Gastrocnemius medialis (tissue), 4 donors: ENCODE measurements at regions not wholly inside any gene's neighbourhood (a gene's known extent, or its start where the extent isn't known, plus 50 kb on each side); places are given as distances from the start of the nearest gene placed in this dataset.
A peak's percentile ranks its signal among the peaks of the same experiment; 100 is the strongest.

Experiments used
- ATAC-seq, 2 donors: fragments of 150-250 bp; one replicate each; pipeline ENCODE4 v1.9.1; 2016
- DNase-seq, 2 donors: peaks; one replicate each; pipeline ENCODE4 v3.0.0-alpha.2; 2019
- H3K27ac ChIP-seq, 4 donors: fragments of 200-600 bp; sonication (generic); 1 replicate in 1 of 4; 2 replicates in 3 of 4; pipeline ENCODE4 v1.5.1; 2016 to 2018; ENCODE audit warnings: mild to moderate bottlenecking in 2 of 4, moderate library complexity in 1 of 4
- H3K27me3 ChIP-seq, 3 donors: fragments of 200-600 bp; sonication (generic) in 2 of 3; 1 replicate in 1 of 3; 2 replicates in 2 of 3; pipeline versions ENCODE4 v1.5.1 to v1.6.0; 2016 to 2019; ENCODE audit warnings: mild to moderate bottlenecking in 1 of 3, moderate library complexity in 1 of 3
- H3K36me3 ChIP-seq, 2 donors: fragments of 200-600 bp; sonication (generic) in 1 of 2; one replicate each; pipeline ENCODE4 v1.5.1; 2017 to 2018
- H3K4me1 ChIP-seq, 2 donors: fragments of 200-600 bp; sonication (generic) in 1 of 2; one replicate each; pipeline ENCODE4 v1.5.1; 2016 to 2017; ENCODE audit warnings: mild to moderate bottlenecking in 2 of 2
- H3K4me3 ChIP-seq, 4 donors: fragments of 200-600 bp; sonication (generic) in 3 of 4; 1 replicate in 1 of 4; 2 replicates in 3 of 4; pipeline ENCODE4 v1.5.1; 2016 to 2019; ENCODE audit warnings: mild to moderate bottlenecking in 2 of 4
- H3K9me3 ChIP-seq, 3 donors: fragments of 200-600 bp; sonication (generic) in 2 of 3; 1 replicate in 1 of 3; 2 replicates in 2 of 3; pipeline ENCODE4 v1.5.1; 2016 to 2019
- POLR2A ChIP-seq, 2 donors: fragments of 450-650 bp; IDR thresholded peaks; one replicate each; pipeline ENCODE4 v1.6.1; 2017; ENCODE audit warnings: antibody characterized with exemption in 2 of 2, mild to moderate bottlenecking in 2 of 2, moderate library complexity in 2 of 2
- in situ Hi-C, 4 donors: fragments of 200-750 bp; cut with MboI; loops; one replicate each; pipeline versions ENCODE4 v1.15.0 to v1.8.0; 2017; ENCODE audit warnings: low sequenced_read_pairs in 4 of 4
- intact Hi-C: fragments of 100-400 bp; cut with DNase I; formaldehyde crosslinking; loops from one replicate; pipeline ENCODE4 v1.15.1; 2023; ENCODE audit warnings: low total_unique reads
- TF ChIP-seq, protein P1 (sequence below), 5 experiments: fragments of 450-650 bp in 3 of 5; fragments of 200-600 bp in 2 of 5; sonication (generic) in 2 of 5; IDR thresholded peaks in 4 of 5; conservative IDR thresholded peaks in 1 of 5; 1 replicate in 4 of 5; 2 replicates in 1 of 5; pipeline ENCODE4 v1.5.1; 2016 to 2019; ENCODE audit warnings: antibody characterized with exemption in 5 of 5, mild to moderate bottlenecking in 3 of 5, moderate library complexity in 3 of 5

DNA sequence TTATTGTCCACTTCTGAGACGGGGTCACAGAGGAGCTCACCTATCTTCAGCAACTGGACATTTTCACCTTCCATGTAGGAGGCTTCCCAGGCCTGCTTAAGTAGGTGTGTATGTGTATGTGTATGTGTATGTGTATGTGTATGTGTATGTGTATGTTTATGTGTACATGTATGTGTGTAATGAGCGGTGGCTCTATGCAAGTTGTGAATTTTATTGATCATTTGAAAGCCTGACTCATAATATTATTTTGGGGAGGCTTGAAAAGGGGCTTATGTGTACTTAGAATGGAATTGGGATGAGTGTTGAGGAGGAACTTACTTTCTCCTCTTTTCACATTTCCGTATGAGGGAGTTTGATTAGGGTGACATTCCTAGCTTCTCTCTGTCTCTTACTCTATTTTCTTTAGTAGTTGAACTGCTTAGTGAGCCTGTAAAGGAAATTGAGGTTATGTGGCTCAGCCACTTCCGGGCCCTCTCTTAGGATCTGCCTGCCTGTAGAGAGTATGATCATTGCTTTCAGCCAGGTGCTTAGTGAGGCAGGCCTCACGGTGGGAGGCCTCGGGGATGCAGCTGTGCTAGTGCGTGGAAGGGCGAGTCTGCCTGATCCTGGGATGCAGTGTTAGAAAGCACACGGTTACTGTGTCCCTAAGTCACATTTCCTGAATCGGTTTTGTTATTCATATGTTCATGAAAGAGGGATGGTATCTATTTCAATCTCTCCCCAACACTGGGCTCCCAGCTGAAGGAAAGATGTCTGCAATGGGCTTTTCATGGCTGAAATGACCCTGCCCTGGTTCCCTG, 61.0 kb downstream of the IER5 start:
- H3K36me3 ChIP-seq = no peaks in the 10 kb centered on the region
- no peak for DNase-seq
- no peak for ATAC-seq
- H3K9me3 ChIP-seq = no peaks in the 10 kb centered on the region
- intact Hi-C loops = loop anchor here (5.0 kb wide), 2 partner anchors 177 to 192 kb away; no protein-coding TSS in a partner anchor
- H3K4me3 ChIP-seq = no peak overlapping the region
- in situ Hi-C loops = loop anchor here (5.0 to 25.0 kb wide), 7 partner anchors 65 to 637 kb away; partner anchors contain the start of genes ACBD6 (in 2 of the 4), IER5 (in 2 of the 4) and MR1 (in 2 of the 4)
- no peaks in the 10 kb centered on the region for H3K27me3 ChIP-seq
- TF ChIP-seq, protein P1, sequence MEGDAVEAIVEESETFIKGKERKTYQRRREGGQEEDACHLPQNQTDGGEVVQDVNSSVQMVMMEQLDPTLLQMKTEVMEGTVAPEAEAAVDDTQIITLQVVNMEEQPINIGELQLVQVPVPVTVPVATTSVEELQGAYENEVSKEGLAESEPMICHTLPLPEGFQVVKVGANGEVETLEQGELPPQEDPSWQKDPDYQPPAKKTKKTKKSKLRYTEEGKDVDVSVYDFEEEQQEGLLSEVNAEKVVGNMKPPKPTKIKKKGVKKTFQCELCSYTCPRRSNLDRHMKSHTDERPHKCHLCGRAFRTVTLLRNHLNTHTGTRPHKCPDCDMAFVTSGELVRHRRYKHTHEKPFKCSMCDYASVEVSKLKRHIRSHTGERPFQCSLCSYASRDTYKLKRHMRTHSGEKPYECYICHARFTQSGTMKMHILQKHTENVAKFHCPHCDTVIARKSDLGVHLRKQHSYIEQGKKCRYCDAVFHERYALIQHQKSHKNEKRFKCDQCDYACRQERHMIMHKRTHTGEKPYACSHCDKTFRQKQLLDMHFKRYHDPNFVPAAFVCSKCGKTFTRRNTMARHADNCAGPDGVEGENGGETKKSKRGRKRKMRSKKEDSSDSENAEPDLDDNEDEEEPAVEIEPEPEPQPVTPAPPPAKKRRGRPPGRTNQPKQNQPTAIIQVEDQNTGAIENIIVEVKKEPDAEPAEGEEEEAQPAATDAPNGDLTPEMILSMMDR (IDR thresholded peaks at IDR 0.05 in 4 of 5, conservative IDR thresholded peaks at IDR 0.05 in 1 of 5) = no peak
- peak in 1 of 2 donors; percentile 11 for TF ChIP-seq POLR2A (IDR thresholded peaks at IDR 0.05)
- peaks cover 56 to 63% of the 10 kb centered on the region in 2 donors for H3K4me1 ChIP-seq
- peak overlapping the region; percentile 93 to 99 (median 98) for H3K27ac ChIP-seq

DNA sequence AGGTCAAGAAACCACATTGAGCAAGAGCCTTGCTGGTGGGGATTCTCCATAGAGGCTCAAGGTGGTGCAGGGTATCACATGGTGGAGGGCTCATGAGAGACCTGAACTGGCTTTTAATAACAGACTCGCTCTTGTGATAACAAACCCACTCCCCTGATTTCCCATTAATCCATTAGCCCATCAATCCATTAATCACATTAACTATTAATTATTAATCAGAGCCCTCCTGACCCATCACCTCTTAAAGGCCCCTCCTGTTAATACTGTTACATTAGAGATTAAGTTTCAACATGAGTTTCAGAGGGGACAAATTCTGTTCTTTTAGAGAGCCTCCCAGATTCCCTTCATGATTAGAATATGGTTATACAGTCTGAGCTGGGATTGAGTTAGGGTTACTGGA, 61.8 kb downstream of the IER5 start:
- ATAC-seq = no peak
- H3K36me3 ChIP-seq = no peaks in the 10 kb centered on the region
- in situ Hi-C loops = loop anchor here in 3 of 4 donors (10.0 to 25.0 kb wide), 3 partner anchors 263 to 638 kb away; partner anchors contain the start of gene ACBD6 (in 2 of the 3)
- H3K4me3 ChIP-seq = no peak overlapping the region
- H3K4me1 ChIP-seq = peaks cover 56 to 63% of the 10 kb centered on the region in 2 donors
- TF ChIP-seq, protein P1 (IDR thresholded peaks at IDR 0.05 in 4 of 5, conservative IDR thresholded peaks at IDR 0.05 in 1 of 5) = no peak
- no peak for TF ChIP-seq POLR2A (IDR thresholded peaks at IDR 0.05)
- peak overlapping the region; percentile 93 to 99 (median 98) for H3K27ac ChIP-seq
- no peaks in the 10 kb centered on the region for H3K9me3 ChIP-seq
- intact Hi-C loops = loop anchor here (5.0 kb wide), 2 partner anchors 178 to 193 kb away; no protein-coding TSS in a partner anchor
- no peak for DNase-seq
- no peaks in the 10 kb centered on the region for H3K27me3 ChIP-seq

DNA sequence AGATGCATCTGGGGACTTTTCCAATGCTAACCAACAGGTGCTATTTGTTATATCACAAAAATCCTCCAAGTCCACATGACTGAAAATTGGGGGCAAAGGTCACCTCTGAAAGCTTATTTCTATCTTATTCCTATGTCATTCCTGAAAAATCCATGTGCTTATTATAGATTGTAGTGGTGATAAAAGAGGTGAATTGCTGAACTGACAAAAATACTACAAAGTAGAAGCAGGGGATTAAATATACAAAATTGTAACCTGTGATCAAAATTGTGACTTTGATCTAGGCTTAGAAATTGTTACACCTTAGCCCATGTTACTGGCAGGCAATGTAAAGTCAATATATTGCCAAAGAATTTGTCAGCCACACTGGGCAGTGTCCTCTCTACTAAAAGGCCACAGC, 62.3 kb downstream of the IER5 start:
- ATAC-seq (no peak), DNase-seq (no peak)
- Histone ChIP-seq H3K4me3 (no peak overlapping the region), H3K36me3 (no peaks in the 10 kb centered on the region), H3K27me3 (no peaks in the 10 kb centered on the region), H3K4me1 (peaks cover 56 to 63% of the 10 kb centered on the region in 2 donors), H3K27ac (peak overlapping the region; percentile 93 to 99 (median 98)), H3K9me3 (no peaks in the 10 kb centered on the region)
- TF ChIP-seq POLR2A (IDR thresholded peaks at IDR 0.05) = no peak
- TF ChIP-seq, protein P1 (IDR thresholded peaks at IDR 0.05 in 4 of 5, conservative IDR thresholded peaks at IDR 0.05 in 1 of 5) = no peak
- intact Hi-C loops (loop anchor here (5.0 kb wide), 2 partner anchors 179 to 194 kb away; no protein-coding TSS in a partner anchor), in situ Hi-C loops (loop anchor here in 3 of 4 donors (10.0 to 25.0 kb wide), 3 partner anchors 264 to 639 kb away; partner anchors contain the start of gene ACBD6 (in 2 of the 3))

DNA sequence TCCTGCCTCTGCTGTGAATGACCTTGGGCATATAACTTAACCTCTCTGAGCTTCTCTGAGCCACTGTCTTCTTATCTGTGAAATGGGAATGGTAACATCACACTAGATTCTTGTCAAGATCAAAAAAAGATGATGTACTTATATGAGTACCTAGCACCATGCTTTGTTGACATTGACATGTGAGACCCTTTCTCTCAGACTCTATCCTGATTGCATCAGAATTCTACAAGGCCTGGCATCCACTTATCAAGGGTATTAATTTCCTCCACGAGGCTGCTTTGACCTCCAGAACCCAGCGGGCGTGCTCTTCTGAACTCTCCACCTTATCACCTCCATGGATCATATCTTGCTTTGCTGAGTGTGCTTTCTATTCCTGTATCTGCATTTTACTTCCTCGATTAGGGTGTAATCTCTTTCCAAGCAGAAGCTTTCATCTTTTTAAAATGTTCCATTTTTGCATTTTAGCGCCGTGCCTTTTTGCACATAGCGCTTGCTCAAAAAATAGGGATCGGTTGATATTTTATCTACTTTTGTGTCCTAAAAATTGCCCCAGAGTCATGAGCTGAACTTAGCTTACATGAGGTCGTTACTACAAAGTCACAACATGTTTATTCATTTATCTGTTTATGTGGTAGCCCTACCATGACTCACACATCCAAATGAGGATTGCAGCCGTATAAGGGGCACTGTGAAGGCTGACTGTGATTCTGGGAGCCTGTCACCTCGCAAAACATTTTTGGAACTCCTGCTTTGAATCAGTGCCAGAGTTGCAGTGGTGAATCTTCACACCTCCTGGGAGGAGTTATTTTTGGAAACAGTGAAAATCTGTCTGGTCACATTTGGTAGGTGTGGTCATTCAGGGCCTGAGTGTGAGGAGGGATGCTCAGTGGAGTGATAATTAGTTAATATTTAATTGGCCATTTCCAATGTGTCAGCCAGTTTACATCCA, 63.2 kb downstream of the IER5 start:
- ATAC-seq (peak; percentile 77 to 82), DNase-seq (peak; percentile 91 to 92)
- intact Hi-C loops (loop anchor here (1.0 to 5.0 kb wide), 4 partner anchors 39 to 194 kb away; partner anchors contain the start of gene IER5), in situ Hi-C loops (loop anchor here in 3 of 4 donors (10.0 to 25.0 kb wide), 3 partner anchors 264 to 639 kb away; partner anchors contain the start of gene ACBD6 (in 2 of the 3))
- no peaks in the 10 kb centered on the region for H3K27me3 ChIP-seq
- peak; percentile 68 to 78 for TF ChIP-seq POLR2A (IDR thresholded peaks at IDR 0.05)
- TF ChIP-seq, protein P1 (IDR thresholded peaks at IDR 0.05 in 4 of 5, conservative IDR thresholded peaks at IDR 0.05 in 1 of 5) = peak in 1 of 5 experiments; percentile 11
- H3K4me1 ChIP-seq = peaks cover 56 to 63% of the 10 kb centered on the region in 2 donors
- H3K4me3 ChIP-seq = no peak overlapping the region
- H3K27ac ChIP-seq = peak overlapping the region; percentile 93 to 99 (median 98)
- H3K36me3 ChIP-seq = no peaks in the 10 kb centered on the region
- no peaks in the 10 kb centered on the region for H3K9me3 ChIP-seq
